NCI-H1092 treated with DMSO at 0.1 percent for 48 hours (cell line): ENCODE measurements at regions not wholly inside any gene's neighbourhood (a gene's known extent, or its start where the extent isn't known, plus 50 kb on each side); places are given as distances from the start of the nearest gene placed in this dataset.

Experiments
- DNase-seq: peaks from one replicate; lab custom pipeline; 2025; lab: John Stamatoyannopoulos, UW

GRCh38 chr13:40191186-40191980 lies 475.1 kb downstream of the FOXO1 start:
- no peak for DNase-seq

GRCh38 chr13:40192452-40192851 lies 474.0 kb downstream of the FOXO1 start:
- no peak for DNase-seq

GRCh38 chr13:40192858-40193257 lies 473.6 kb downstream of the FOXO1 start:
- no peak for DNase-seq

DNA sequence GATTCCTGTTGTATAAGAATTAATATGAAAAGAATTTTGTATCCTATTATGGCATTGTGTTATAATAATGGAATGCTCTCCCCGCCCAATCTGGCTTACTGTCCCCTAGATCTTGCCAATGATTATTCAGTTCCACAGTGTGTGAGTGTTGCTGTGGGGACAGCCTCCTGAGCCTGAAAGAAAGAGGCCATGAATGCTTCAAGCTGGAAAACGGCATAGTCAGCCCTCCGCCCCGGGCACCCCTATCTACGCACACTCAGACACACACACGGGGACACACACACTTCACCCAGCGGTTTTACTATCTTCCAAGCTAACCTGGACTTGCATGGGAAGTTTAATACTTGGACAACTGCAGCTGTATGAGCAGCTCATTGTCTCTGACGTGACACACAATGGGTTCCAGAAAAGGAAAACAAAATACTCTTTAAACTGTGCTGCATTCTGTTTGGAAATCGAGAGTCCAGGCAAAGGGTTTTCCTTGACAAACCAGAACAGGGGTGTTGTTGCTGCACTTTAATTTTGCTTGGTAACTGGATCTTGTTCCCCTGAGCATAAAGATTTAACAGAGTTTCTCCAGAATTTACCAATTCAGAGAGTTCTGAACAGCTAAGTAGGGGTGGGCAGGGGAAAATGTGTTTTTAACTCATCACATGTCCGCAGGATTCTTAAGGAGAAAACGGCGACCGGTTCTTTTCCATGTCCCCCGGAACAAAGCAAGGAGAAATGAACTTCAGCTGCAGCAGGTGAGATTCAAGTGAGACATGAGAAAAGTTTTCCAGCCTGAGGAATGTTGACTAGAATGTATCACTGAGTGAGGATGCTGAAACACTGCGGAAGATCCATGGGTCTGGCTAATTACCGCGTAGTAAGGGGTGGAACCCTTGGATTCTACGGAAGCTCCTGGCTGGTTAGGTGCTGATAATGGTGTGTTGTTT lies 472.9 kb downstream of the FOXO1 start:
- DNase-seq = no peak

DNA sequence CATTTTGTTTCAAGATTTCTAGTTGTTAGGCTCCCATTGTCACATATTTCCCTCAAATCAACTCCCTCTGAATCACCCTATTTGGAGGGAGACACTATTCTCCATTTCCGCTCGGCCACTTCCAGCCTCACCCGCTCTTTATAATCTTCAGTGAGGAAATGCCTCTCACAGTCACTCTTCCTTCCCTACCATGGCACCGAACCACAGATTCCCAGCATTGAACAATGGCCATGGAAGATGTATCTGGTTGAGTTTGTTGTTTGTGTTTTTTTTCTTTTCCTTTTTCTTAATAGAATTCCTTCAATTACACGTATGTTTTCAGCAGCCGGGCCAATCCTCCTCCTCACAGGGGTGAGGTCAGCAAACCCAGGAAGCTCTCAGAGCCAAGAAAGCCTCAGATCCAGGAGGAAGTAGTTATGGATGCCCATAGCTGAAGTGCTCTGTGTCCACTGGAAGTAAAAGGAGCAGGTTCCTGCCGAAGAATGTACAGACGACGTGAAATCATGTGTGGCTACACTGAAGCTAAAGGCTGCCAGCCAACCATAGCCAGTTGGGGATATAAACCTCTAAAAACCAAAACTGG lies 472.1 kb downstream of the FOXO1 start:
- DNase-seq = no peak

GRCh38 chr13:40197049-40197448 lies 469.4 kb downstream of the FOXO1 start:
- DNase-seq = no peak

DNA sequence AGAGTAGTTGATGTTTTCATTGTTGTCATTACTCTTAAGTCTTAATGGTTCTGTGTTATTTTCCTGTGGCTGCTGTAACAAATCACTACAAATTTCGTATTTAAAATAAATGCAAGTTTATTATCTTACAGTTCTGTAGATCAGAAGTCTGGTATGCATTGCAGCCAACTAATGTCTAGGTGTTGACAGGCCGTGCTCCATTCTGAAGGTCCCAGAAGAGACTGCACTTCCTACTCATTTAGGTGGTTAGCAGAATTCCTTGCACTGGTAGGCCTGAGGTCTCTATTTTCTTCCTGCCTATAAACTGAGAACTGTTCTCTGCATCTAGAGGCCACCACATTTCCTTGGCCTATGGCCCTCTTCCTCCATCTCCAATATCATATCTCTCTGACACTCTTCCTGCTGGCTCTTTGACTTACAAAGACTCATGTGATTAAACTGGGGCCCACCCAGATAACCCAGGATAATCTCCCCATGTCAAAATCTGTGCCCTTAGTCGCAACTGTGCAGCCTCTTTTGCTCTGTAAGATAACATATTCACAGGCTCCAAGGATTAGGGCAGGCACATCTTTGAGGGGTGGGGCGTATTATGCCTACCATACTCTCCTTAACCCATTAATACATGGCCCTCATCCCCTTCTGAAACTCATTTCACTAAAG lies 468.4 kb downstream of the FOXO1 start:
- DNase-seq = no peak

- no peak for DNase-seq
Observed at GRCh38 chr13:40200273-40200978, 466.0 kb downstream of the FOXO1 start.

DNA sequence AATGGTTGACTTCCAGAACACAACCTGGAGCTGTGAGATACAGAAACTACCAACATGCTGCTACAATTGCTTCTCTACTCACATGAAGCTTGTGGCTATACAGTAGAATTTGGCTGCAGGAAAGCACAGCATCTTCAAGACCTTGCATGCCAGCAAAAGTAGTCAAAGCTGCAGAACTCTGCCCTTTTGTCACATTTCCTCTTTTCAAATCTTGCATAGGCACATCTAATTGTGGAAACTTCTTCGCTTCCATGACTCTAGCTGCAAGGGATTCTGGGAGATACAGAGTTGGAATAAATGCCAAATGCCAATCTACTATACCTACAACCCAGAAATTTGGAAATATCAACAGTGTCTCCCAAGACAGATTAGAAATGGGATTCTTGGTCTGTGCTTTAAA lies 462.2 kb downstream of the FOXO1 start:
- DNase-seq = no peak

- DNase-seq = no peak
Observed at GRCh38 chr13:40205771-40206240, 460.6 kb downstream of the FOXO1 start.

DNA sequence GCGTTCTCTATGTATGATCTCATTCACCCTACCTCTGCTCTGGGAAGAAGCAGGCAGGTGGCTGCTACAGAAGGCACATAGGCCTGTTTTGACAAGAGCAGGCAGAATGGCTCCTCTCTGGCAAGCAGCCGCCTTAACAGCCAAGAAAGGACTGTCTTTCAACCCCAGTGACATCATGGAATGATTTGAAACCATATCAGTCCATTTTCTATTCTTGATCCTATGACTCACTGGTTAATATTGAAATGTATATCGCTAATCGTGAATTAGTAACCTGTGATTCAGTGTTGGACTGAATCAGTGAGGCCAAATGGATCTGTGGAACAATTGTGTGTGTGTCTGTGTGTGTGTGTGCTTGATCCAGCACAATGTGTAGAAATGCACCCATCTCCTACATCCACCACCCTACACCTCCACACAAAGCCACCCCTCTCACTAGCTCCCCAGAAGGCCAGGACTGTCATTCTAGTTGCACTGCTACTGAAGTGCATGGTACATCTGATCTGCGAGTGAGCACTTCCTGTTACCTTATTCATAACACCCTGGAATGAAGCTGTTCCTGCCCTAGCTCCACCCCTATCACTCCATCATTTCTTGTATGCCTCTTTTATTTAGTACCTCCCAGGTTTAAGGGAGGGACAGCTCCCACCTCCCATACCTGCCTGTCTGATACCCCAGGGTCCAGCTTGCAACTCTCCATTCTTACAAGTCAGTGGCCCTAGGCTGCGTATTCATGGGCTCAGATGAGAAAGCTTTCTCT lies 460.0 kb downstream of the FOXO1 start:
- DNase-seq = no peak

GRCh38 chr13:40207001-40207478 lies 459.4 kb downstream of the FOXO1 start:
- DNase-seq = no peak

DNA sequence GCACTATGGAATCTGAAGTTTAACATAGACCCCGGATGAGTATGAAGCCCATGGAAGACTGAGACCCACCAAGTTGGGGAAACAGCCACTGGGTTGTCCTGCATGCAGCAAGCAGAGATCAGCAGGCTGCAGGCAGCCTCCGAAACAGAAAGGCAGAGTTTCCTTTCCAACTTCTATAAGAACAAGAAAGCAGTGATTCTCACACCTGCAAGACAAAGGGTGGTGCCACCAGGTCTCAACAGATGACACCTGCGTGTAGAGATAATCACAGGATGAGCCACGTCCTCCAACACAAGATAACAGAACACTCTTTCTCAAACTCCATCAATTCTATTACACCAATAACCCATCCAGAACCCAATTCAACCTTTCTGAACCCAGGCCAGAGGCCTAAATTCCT lies 457.9 kb downstream of the FOXO1 start:
- DNase-seq = no peak

DNA sequence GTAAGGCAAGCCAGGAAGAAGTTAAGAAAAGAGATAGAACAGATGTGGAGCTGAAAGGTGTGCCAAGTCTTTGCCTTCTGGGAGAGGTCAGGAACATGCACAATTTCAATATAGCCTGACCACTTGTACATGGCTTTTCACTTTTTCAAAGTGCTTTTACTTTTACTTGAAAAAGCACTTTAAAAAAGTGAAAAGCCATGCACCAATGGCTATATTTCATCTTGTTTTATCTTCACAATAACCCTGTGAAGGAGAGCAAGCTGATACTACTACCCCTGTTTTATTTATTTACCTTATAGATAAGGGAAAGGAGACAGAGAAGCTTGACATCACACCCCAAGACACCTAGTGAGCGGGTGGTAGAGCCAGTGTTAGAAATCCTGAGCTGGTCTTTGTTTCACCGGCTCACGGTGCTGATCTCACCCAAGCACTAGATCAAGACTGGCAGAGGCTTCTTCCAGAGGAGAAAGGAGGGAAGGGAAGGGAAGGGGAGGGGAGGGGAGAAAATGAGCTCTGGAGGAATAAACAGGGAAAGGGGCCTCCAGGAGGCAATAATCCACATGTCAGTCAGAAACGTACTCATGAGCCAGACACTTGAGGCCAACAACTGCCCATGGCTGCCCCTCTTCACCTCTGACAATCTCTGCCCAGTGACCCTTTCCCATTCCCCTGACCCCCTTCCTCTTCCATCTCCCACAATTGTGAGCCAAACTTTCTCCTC lies 455.4 kb downstream of the FOXO1 start:
- DNase-seq = no peak

GRCh38 chr13:40211586-40211968 lies 454.9 kb downstream of the FOXO1 start:
- DNase-seq = no peak

DNA sequence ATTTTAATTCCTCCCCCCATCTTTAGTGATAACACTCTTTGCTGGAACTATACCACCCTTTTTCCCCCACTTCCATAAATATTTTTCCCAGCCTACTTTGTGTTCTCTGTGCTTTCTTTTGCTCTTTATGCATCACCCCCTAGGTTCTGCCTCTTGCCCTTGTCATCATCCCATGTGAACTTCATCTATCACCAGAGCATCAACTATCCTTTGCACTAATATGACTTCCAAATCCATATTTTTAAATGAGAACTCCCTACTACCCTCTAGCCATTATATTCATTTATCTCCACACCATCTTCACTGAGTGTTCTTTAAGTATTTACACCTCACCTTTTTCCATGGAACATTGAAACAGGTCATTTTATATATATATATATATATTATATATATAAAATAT lies 452.7 kb downstream of the FOXO1 start:
- DNase-seq = no peak

DNA sequence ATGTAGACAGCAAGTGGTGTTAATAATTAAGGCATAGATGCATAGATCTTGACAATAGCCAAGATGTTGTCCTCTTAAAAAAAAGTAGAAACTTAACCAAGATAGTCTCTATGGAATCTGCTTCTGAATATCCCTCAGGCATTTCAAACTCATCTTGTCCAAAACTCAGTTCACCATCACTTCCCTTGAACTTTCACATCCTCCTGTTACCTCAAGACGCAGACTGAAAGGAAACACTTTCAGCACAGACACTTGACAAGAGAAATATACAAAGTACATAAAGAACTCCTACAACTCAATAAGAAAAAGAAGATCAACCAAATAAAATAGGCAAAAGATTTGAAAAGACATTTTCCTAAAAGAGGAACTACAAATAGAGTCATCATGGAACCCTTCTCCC lies 451.1 kb downstream of the FOXO1 start:
- DNase-seq = no peak

DNA sequence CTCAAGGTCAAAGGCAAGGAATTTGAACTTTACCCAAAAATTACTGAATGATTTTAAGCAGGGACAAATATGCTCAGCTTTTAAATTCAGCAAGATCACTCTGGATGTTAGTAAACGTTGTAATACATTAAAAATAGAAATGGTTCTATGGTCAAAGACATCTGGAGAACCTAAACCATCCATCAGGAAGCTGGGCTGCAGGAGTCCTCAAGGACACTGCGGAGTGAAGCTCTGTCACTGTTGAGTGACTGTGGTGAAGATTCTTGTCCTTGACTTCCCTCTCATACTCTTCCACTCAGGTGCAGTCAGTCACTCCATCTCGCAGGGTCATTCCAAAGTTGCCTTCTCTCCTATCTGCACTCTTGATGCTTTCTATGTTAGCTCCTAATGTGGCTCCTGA lies 450.7 kb downstream of the FOXO1 start:
- no peak for DNase-seq

DNA sequence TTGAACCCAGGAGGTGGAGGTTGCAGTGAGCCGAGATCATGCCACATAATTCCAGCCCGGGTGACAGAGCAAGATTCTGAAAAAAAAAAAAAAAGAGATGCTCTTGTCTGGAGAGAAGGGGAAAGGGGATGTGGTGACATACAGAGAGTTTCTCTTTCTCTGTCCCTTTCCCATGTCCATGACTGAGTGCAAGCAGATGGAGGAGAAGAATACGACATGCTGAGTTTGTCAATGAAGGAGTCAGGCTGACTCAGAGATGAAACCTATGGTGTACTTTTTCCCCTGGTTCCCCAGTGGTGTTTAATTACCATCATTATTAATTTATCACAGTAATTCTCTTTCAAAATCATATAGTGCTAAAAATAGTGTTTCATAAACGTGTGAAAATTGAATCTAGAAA lies 448.8 kb downstream of the FOXO1 start:
- DNase-seq = no peak
